Prostate gland (tissue), 2 donors: ENCODE measurements at regions not wholly inside any gene's neighbourhood (a gene's known extent, or its start where the extent isn't known, plus 50 kb on each side); places are given as distances from the start of the nearest gene placed in this dataset.

ENCODE experiments used
- DNase-seq: peaks from one replicate; pipeline ENCODE4 v3.0.0-alpha.2; 2019; ENCODE audit warnings: low spot score
- H3K27ac ChIP-seq, 2 donors: fragments of 200-600 bp; sonication (generic); 2 replicates each; pipeline ENCODE4 v1.5.1; 2017 to 2019
- H3K27me3 ChIP-seq: fragments of 200-600 bp; sonication (generic); replicated peaks from 2 replicates; pipeline ENCODE4 v1.5.1; 2019; ENCODE audit not compliant: insufficient read depth
- H3K36me3 ChIP-seq, 2 donors: fragments of 200-600 bp; sonication (generic); 1 replicate in 1 of 2; 2 replicates in 1 of 2; pipeline versions ENCODE4 v1.5.1 to v1.8.1; 2017 to 2019
- H3K4me1 ChIP-seq: fragments of 200-600 bp; sonication (generic); replicated peaks from 2 replicates; pipeline ENCODE4 v1.5.1; 2019
- H3K4me3 ChIP-seq, 2 donors: fragments of 200-600 bp; sonication (generic); 2 replicates each; pipeline ENCODE4 v1.5.1; 2017 to 2019
- H3K9me3 ChIP-seq: fragments of 200-600 bp; sonication (generic); 2 replicates; pipeline ENCODE4 v1.5.1; 2017
- CTCF ChIP-seq, 4 experiments: fragments of 200-600 bp in 2 of 4; fragments of 450-650 bp in 2 of 4; sonication (generic) in 2 of 4; IDR thresholded peaks; 1 replicate in 3 of 4; 2 replicates in 1 of 4; pipeline ENCODE4 v1.5.1; 2016 to 2019; ENCODE audit warnings: antibody characterized with exemption in 4 of 4, mild to moderate bottlenecking in 2 of 4, moderate library complexity in 2 of 4
- POLR2A ChIP-seq: fragments of 450-650 bp; IDR thresholded peaks from one replicate; pipeline ENCODE4 v1.6.1; 2016; ENCODE audit warnings: antibody characterized with exemption, mild to moderate bottlenecking
- POLR2AphosphoS5 ChIP-seq: sonication (generic); formaldehyde crosslinking; IDR thresholded peaks from one replicate; pipeline ENCODE4 v1.6.1; 2017; ENCODE audit warnings: antibody characterized with exemption
- whole genome bisulfite sequencing: methylation state at CpG from one replicate; pipeline ENCODE4 v1.1.5; 2018; 5-methylcytosine and 5-hydroxymethylcytosine counted together
- intact Hi-C: fragments of 100-400 bp; cut with DNase I; formaldehyde crosslinking; loops from one replicate; pipeline ENCODE4 v1.14.2; 2022

- no peaks in the 10 kb centered on the region for H3K4me1 ChIP-seq
- H3K27me3 ChIP-seq, result no peaks in the 10 kb centered on the region
- no peak for DNase-seq
- H3K4me3 ChIP-seq, result no peak overlapping the region
- TF ChIP-seq POLR2AphosphoS5 (no peak), CTCF (IDR thresholded peaks at IDR 0.05) (no peak), POLR2A (no peak)
- intact Hi-C loops, result no loop called here
- H3K9me3 ChIP-seq, result no peaks in the 10 kb centered on the region
- H3K36me3 ChIP-seq, result no peaks in the 10 kb centered on the region
- no peak overlapping the region for H3K27ac ChIP-seq
Observed at GRCh38 chr2:6579281-6579680, 286.4 kb downstream of the CMPK2 start.

GRCh38 chr2:6580982-6581381 lies 284.7 kb downstream of the CMPK2 start:
- H3K4me3 ChIP-seq, result no peak overlapping the region
- 89% methylated on average over 4 of the region's 4 CpGs for WGBS
- no peak for DNase-seq
- no peaks in the 10 kb centered on the region for H3K9me3 ChIP-seq
- no peaks in the 10 kb centered on the region for H3K4me1 ChIP-seq
- no peaks in the 10 kb centered on the region for H3K27me3 ChIP-seq
- H3K27ac ChIP-seq, result no peak overlapping the region
- TF ChIP-seq POLR2A, result no peak
- TF ChIP-seq POLR2AphosphoS5, result no peak
- no peak for TF ChIP-seq CTCF (IDR thresholded peaks at IDR 0.05)
- no peaks in the 10 kb centered on the region for H3K36me3 ChIP-seq
- intact Hi-C loops, result no loop called here

GRCh38 chr2:6589150-6589549 lies 276.6 kb downstream of the CMPK2 start:
- WGBS, result 60% methylated on average over 6 of the region's 6 CpGs
- Histone ChIP-seq H3K27ac (no peak overlapping the region), H3K27me3 (no peaks in the 10 kb centered on the region), H3K4me3 (no peak overlapping the region), H3K36me3 (no peaks in the 10 kb centered on the region), H3K4me1 (no peaks in the 10 kb centered on the region), H3K9me3 (no peaks in the 10 kb centered on the region)
- no peak for DNase-seq
- intact Hi-C loops, result no loop called here
- TF ChIP-seq POLR2A (no peak), POLR2AphosphoS5 (no peak), CTCF (IDR thresholded peaks at IDR 0.05) (no peak)

- 82% methylated on average over 3 of the region's 3 CpGs for WGBS
- Histone ChIP-seq H3K27ac (no peak overlapping the region), H3K9me3 (no peaks in the 10 kb centered on the region), H3K4me3 (no peak overlapping the region), H3K27me3 (no peaks in the 10 kb centered on the region), H3K36me3 (no peaks in the 10 kb centered on the region), H3K4me1 (no peaks in the 10 kb centered on the region)
- no peak for TF ChIP-seq POLR2A
- no peak for TF ChIP-seq CTCF (IDR thresholded peaks at IDR 0.05)
- TF ChIP-seq POLR2AphosphoS5, result no peak
- DNase-seq, result no peak
- intact Hi-C loops, result no loop called here
Observed at GRCh38 chr2:6590442-6590841, 275.3 kb downstream of the CMPK2 start.

GRCh38 chr2:6602471-6602870 lies 263.2 kb downstream of the CMPK2 start:
- 97% methylated on average over 4 of the region's 4 CpGs for WGBS
- H3K9me3 ChIP-seq, result no peaks in the 10 kb centered on the region
- no peak overlapping the region for H3K4me3 ChIP-seq

More at GRCh38 chr2:6602471-6602870, 263.2 kb downstream of the CMPK2 start:
- intact Hi-C loops, result no loop called here
- Histone ChIP-seq H3K27me3 (no peaks in the 10 kb centered on the region), H3K27ac (no peak overlapping the region), H3K4me1 (no peaks in the 10 kb centered on the region), H3K36me3 (no peaks in the 10 kb centered on the region)
- TF ChIP-seq CTCF (IDR thresholded peaks at IDR 0.05), result no peak
- DNase-seq, result no peak
